ENCODE measurements at regions not wholly inside any gene's neighbourhood (a gene's known extent, or its start where the extent isn't known, plus 50 kb on each side); places are given as distances from the start of the nearest gene placed in this dataset.
A peak's percentile ranks its signal among the peaks of the same experiment; 100 is the strongest.

DNA sequence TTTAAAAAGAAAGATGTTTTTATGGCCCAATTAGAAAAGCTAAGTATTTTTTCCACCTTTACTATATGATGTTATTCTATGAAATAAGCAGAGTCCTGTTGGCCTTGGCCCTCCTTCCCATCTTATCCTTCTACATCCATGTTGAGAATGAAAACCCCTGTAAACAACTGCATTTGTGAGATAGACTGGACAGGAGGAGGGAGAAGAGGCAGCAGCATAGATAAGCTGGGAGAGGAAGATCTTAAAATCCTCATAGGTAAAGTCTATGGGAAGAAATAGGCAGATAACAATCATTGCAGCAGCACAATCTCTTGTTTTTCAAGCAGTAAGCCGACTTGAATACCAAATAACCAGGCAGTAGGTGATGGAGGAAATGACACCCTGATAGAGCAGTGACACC, 207.6 kb upstream of the PARD3B start:
- TF ChIP-seq RNF2 (IDR thresholded peaks at IDR 0.05; ENCODE audit: borderline replicate concordance, low read depth) (no peak), POLR2A (IDR thresholded peaks at IDR 0.05; ENCODE audit: low read length) (no peak), EP300 (IDR thresholded peaks at IDR 0.05) (no peak), CBX2 (IDR thresholded peaks at IDR 0.05; ENCODE audit: borderline replicate concordance, low read depth) (no peak), KDM1A (IDR thresholded peaks at IDR 0.05; ENCODE audit: low read depth) (no peak), SREBF2 (IDR thresholded peaks at IDR 0.05) (no peak), ZSCAN20 (CRISPR knock-in tag; IDR thresholded peaks at IDR 0.05) (no peak), POLR2AphosphoS2 (conservative IDR thresholded peaks at IDR 0.05; ENCODE audit: low read length) (no peak), PHF8 (IDR thresholded peaks at IDR 0.05; ENCODE audit: borderline replicate concordance, low read depth) (no peak), HDAC2 (IDR thresholded peaks at IDR 0.05) (no peak), JUN (IDR thresholded peaks at IDR 0.05) (no peak), HOXB13 (CRISPR knock-in tag; IDR thresholded peaks at IDR 0.05; ENCODE audit: low read depth) (no peak), REST (IDR thresholded peaks at IDR 0.05) (no peak), ESRRA (IDR thresholded peaks at IDR 0.05; ENCODE audit: borderline replicate concordance, low read length) (no peak), CBX8 (IDR thresholded peaks at IDR 0.05) (no peak)
- TF ChIP-seq, protein P1, sequence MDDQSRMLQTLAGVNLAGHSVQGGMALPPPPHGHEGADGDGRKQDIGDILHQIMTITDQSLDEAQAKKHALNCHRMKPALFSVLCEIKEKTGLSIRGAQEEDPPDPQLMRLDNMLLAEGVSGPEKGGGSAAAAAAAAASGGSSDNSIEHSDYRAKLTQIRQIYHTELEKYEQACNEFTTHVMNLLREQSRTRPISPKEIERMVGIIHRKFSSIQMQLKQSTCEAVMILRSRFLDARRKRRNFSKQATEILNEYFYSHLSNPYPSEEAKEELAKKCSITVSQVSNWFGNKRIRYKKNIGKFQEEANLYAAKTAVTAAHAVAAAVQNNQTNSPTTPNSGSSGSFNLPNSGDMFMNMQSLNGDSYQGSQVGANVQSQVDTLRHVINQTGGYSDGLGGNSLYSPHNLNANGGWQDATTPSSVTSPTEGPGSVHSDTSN (IDR thresholded peaks at IDR 0.05) = no peak
- H3K4me2 ChIP-seq = no peak overlapping the region
- CTCF ChIA-PET = interaction anchor here (1.8 to 4.1 kb wide), 2 partner anchors 13 to 354 kb away, joined by 4 to 12 read pairs; no protein-coding TSS in a partner anchor
- no peak for ATAC-seq
- no peak for DNase-seq (ENCODE audit: low read depth in 1 of 2, low spot score in 1 of 2)
- peaks cover 18% of the 10 kb centered on the region for H3K4me1 ChIP-seq
- WGBS (ENCODE audit: missing lambda C conversion rate) = 86% methylated on average over 1 of the region's 1 CpG
- POLR2A ChIA-PET = no interaction called here
- no peak for FAIRE-seq
- H3K27ac ChIP-seq = no peak overlapping the region
- H3K9me3 ChIP-seq = peaks cover 11% of the 10 kb centered on the region; the same call in 1 of the 3 replicates
- no peak overlapping the region for H3K4me3 ChIP-seq

DNA sequence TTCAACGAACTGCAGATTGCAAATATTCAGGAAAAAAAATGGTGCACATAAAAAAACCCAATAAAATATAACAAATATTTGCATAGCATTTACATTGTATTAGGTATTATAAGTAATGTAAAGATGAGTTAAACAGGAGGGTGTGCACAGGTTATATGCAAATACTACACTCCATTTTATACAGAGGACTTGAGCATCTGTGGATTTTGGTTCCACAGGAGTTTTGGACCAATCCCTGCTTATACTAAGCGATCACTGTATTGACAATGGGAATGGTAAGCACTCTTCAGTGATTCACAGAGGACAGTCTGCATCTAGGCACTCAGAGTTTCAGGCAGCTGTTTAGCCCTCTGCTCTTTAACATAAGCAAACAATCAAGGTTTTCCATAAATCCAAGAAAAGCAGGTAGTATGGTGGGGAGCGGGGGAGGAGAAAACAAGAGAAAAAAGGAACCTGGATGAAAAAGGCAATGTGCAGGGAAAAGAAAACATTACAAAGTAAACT, 206.0 kb upstream of the PARD3B start:
- H3K4me1 ChIP-seq = peaks cover 18% of the 10 kb centered on the region
- CTCF ChIA-PET = interaction anchor here (0.7 to 1.1 kb wide), 2 partner anchors 195 to 1609 kb away, joined by 3 read pairs; no protein-coding TSS in a partner anchor
- 55% methylated on average over 3 of the region's 3 CpGs for WGBS (ENCODE audit: missing lambda C conversion rate)
- DNase-seq (ENCODE audit: low read depth in 1 of 2, low spot score in 1 of 2) = no peak
- POLR2A ChIA-PET = no interaction called here
- peak overlapping the region; percentile 32; the same call in 2 of the 3 replicates for H3K4me3 ChIP-seq
- FAIRE-seq = no peak
- TF ChIP-seq CHD4 (IDR thresholded peaks at IDR 0.05; ENCODE audit: borderline replicate concordance) (no peak), TFCP2L1 (CRISPR knock-in tag; IDR thresholded peaks at IDR 0.05) (no peak), E2F6 (IDR thresholded peaks at IDR 0.05; ENCODE audit: borderline replicate concordance, low read depth) (no peak), HEYL (CRISPR knock-in tag; IDR thresholded peaks at IDR 0.05) (no peak), GATA3 (IDR thresholded peaks at IDR 0.05; ENCODE audit: borderline replicate concordance) (no peak), EHMT2 (IDR thresholded peaks at IDR 0.05; ENCODE audit: low read depth) (no peak), MAFK (IDR thresholded peaks at IDR 0.05; ENCODE audit: partially characterized antibody) (no peak), MAZ (IDR thresholded peaks at IDR 0.05; ENCODE audit: borderline replicate concordance, low read depth, low read length) (no peak), HOXB13 (CRISPR knock-in tag; IDR thresholded peaks at IDR 0.05; ENCODE audit: low read depth) (no peak), PHF8 (IDR thresholded peaks at IDR 0.05; ENCODE audit: borderline replicate concordance, low read depth) (no peak), KDM1A (IDR thresholded peaks at IDR 0.05; ENCODE audit: low read depth) (no peak), NR3C1 (IDR thresholded peaks at IDR 0.05) (no peak), CBX8 (IDR thresholded peaks at IDR 0.05) (no peak), EP300 (IDR thresholded peaks at IDR 0.05) (no peak), CEBPB (IDR thresholded peaks at IDR 0.05) (no peak), HMGXB4 (CRISPR knock-in tag; IDR thresholded peaks at IDR 0.05; ENCODE audit: borderline replicate concordance) (no peak)
- TF ChIP-seq, protein P2, sequence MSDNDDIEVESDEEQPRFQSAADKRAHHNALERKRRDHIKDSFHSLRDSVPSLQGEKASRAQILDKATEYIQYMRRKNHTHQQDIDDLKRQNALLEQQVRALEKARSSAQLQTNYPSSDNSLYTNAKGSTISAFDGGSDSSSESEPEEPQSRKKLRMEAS (IDR thresholded peaks at IDR 0.05) = no peak
- TF ChIP-seq, protein P3, sequence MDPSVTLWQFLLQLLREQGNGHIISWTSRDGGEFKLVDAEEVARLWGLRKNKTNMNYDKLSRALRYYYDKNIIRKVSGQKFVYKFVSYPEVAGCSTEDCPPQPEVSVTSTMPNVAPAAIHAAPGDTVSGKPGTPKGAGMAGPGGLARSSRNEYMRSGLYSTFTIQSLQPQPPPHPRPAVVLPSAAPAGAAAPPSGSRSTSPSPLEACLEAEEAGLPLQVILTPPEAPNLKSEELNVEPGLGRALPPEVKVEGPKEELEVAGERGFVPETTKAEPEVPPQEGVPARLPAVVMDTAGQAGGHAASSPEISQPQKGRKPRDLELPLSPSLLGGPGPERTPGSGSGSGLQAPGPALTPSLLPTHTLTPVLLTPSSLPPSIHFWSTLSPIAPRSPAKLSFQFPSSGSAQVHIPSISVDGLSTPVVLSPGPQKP (IDR thresholded peaks at IDR 0.05; ENCODE audit: low read depth, low read length) = no peak
- peak overlapping the region; percentile 65 for H3K4me2 ChIP-seq
- peak in 1 of 2 experiments; percentile 66; a peak in 3 of 6 replicates for ATAC-seq
- peaks cover 11% of the 10 kb centered on the region; the same call in 1 of the 3 replicates for H3K9me3 ChIP-seq
- peak overlapping the region; percentile 50 to 67 for H3K27ac ChIP-seq
